Renal cortical epithelial cell (primary cell): ENCODE measurements at regions not wholly inside any gene's neighbourhood (a gene's known extent, or its start where the extent isn't known, plus 50 kb on each side); places are given as distances from the start of the nearest gene placed in this dataset.

Experiments
- DNase-seq: peaks from one replicate; pipeline ENCODE4 v3.0.0-alpha.2; 2011; ENCODE audit warnings: low read depth

DNA sequence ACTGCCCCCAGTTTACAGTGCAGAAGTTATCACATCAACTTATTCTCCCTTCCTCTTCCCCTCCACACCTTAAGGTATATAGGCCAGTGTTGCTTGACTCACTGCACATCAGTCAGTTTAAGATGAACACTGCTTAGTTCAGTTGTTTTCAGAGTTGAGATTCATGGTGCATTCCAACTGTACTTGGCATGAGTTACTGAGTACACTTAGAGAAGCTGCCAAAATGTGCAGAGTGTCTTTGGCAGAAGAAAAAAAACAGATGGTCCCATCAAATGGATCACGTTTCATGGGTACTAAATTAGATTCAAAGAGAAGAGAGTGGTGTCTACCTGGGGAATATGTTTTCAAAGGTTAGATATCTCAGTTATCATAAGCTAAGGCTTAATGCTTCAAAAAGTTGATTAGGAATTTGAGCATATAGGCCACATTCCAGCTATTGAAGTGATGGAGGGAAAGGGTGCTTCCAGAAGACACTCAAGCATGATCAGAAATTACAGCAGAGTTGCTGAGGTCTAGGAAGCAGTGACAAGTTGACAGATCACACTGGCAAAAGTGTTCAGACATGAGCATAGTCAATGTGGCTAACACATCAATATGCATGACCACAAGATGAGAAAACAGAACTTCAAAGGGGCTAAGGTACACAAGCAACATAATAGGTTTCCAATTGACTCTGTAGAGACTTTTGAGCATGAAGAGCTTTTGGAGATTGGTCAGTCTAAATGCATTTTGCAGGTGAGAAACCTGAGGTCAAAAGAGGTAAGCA lies 579.2 kb upstream of the CELF2 start:
- no peak for DNase-seq

DNA sequence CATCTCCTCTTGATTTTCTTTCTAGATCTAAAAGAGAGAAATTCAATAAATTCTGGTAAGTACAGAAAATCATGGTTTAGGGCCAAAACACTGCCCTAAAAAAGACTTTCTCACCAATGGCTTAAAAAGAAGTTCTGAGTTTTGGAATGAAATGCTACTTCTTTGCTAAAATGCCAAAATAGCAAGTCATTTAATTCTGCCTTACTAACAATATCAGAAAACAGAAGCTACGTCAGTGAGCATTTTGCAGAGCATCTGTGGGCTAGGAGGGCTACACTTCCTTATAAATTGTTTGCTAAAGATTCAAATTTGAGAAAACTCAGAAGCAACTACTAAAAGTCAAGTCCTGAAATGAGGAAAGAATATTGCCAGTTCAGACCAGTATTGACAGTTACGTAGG lies 560.8 kb upstream of the CELF2 start:
- no peak for DNase-seq

DNA sequence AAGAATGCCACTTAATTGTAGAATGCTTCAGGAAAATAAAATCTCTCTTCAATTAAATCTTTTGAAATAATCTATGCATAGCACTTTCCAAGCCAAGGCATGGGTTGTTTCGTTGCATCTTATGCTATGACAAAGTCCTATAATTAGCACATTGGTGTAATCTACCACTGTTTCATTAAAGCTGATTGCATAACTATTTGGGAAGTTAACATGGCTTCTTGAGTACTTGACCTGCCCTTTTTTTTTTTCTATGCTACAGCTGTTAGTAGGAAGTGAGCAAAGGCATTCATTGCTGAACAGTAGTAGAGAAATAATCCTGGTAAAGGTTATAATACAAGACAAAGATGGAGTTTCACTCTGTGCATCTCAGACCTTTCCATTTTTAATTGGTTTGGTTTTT lies 557.2 kb upstream of the CELF2 start:
- DNase-seq, result no peak

DNA sequence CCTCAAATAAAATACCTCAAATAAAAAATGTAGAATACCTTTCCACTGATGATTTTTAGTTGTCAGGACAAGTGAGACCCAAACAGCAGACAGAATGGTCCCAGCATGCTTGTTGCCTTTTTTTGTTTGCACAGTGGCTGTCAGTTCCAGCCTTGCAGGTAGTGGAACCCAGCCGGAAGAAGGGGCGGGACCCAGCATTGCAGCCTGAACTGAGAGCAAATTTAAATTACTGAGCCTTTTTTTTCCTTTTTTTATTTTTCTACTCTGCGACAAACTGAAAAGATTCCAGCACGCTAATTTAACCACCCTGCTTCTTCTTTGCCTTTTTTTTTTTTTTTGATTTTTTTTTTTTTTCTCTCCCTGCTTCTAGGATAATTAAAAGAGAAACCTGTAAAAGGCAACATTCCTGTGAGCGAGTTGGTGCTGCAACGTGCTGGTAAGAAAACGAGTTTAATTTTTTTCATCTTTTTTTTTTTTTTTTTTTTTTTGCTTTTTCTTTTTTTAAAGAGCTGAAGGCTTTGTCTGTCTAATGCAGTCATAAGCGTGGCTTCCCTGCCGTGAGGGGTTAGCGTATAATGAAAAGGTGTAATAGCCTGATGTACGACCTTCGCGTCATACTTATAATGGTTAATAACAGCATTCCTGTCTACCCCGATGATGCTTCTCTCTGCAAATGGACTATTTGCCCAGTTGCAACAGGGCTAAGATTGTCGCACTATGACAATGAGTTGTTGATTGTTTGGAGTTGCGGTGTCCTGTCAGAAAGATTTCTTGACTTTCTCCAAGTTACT lies 555.3 kb upstream of the CELF2 start:
- DNase-seq, result no peak

DNA sequence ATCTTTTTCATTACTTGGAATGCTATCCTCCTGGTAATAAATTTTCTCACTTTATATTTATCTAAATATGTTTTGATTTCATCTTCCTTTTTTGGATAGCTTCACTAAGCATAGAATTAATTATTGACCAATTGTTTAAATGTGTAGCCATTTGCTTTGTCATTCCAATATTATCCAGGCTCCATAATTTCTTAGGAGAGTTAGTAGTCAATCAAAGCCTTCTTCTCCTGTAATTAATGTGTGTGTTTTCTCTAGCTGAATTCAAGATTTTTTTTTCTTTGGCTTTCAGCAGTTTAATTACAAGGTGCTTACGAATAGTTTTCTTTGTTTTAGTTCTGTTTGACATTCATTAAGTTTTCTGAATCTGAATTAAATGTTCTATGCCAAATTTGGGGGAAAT lies 545.9 kb upstream of the CELF2 start:
- DNase-seq, result no peak

DNA sequence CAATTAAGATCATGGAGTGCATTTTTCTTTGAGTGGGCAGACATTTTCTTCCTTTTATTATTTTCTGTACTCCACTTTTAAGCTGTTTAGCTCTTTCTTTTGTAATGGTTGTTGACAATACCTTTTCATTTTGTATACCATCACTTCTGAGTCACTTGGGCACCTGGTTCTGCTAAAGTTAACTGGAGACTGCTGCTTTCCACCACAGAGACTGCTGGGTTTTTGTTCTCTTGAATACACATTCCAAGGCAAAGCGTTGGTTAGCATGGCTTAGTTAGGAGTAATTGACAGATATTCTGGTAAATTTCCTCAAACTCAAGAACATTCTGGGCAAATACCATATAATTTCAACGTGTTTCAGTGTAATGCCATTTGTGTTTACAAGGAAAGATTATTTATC lies 541.9 kb upstream of the CELF2 start:
- DNase-seq, result no peak

DNA sequence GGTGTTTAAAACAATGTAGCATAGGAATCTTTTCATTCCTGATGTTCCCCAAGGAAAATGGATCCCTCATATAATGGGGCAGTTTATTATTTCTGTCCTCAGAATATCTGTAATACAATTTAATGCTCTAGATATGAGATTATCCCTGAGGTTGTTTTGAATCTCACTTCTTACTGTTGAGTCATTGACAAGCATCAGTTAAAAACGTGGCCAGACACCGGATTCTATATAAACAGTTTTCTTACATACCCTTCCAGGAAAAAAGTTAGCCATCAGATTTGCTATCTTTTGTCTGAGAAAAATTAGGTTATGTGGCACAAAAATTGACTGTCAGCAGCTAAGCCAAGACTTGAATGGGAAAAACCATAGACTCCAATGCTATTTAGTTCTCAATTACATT lies 539.8 kb upstream of the CELF2 start:
- no peak for DNase-seq

DNA sequence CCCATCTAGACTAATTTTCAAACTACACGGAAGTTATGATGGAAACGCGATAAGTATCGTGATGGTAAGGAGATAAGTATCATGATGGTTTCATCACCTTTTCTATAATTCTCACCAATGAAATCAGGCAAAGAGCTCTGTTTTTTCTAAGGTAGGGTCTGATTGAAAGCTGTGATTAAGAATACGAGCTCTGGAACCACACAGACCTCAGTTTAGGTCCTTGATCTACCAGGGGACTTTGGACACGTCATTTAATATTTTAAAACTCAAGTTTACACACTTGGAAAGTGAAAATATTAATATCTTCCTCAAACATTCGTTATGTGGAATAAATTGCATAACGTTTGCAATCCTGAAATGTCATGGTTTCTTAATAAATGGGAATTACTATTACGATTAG lies 538.2 kb upstream of the CELF2 start:
- DNase-seq, result no peak

DNA sequence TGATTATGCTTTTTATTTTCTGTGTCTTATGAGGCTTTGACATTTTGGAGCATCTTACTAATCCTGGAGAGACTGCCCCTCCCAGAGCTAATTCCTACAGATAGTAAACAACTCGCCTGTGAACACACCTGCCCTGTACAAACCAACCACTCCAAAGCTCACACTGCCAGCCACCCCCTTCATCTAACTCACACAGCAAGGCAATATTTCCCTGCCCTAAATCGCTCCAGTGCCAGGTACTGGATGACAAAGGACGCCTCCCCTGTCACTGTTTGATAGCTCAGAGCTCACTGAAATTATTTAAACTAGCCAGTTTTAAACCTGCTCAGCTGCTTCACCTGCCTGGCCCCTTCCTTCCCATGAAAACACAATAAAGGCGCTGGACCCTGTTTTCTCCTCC lies 535.1 kb upstream of the CELF2 start:
- DNase-seq, result no peak

DNA sequence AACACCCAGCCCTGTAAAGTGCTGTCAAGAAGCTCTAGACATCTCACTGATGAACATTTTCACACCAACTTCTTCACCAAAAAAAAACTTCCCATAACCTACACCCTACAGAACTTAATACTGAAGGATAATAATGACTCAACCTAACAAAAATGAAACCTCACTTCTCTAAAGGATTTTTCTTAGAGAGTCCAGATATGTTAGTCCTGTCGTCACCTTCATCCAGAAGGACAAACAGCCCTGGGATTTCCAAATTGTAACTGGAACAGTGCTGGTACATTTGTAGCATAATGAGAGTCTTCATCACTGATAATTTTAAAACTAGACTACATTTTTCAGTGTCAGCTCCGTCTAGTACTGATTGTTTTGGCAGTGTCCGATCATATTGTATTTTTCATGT lies 528.6 kb upstream of the CELF2 start:
- DNase-seq, result no peak

DNA sequence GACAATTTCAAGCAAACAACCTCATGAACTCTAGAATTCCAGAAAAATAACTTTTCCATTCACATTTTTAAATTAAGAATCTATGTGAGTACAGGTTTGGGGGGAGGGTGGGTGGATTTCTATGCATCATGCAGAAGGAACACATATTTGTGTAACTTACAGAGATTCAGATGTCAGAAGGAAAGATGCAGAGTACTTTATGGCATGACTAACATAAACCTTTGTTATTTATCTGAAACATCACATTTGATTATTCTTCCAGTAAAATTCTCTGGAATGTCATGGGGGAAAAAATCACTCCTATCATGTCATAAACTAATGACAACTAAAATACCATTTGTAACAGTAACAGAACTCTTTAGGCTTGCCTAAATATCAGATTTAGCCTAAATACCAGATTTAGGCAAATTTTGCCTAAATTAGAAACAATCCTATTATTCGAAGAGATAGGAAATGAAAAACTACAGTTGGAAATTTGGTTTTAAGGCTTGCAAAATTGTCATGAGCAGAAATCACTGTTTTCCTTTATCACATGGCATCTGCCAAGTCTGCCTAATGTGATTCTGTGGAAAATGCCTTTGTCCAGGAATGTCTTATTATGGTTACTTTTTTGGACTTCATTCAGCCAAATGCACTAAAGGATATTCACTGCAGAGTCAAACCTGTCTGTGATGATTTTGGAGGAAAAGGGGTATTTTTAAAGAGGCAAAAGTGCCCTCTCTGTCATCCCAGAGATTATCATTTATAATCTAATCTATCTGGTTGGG lies 527.7 kb upstream of the CELF2 start:
- DNase-seq, result no peak

DNA sequence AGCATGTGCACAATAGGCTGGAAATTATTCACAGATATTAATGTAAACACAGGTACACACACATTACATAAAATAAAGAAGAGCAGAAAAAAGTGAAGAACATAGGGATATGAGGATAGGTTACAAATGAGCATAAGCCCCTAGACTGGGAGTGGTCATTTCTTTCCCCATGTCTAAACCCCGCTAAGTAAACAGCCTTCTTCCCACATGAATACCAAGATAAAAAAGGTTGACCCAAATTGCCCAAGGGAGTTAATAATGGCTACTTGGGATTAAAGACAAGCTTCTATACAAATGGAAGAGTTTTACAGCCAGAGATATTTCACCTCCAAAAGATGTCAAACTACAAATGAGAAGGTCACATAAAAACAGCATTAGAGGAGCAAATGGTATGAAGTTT lies 527.1 kb upstream of the CELF2 start:
- DNase-seq, result no peak

DNA sequence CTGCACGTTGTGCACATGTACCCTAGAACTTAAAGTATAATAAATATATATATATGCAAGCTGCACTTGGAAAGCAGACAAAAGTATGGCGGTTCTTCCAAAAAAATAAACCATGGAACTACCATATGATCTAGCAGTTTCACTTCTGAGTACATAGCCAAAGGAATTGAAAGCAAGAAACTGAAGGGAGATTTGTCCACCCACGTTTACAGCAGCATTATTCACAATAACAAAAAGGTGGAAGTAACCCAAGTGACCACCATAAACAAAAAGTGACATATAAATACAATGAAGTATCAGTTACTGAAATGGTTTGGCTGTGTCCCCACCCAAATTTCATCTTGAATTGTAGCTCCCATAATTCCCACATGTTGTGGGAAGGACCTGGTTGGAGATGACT lies 525.3 kb upstream of the CELF2 start:
- no peak for DNase-seq

DNA sequence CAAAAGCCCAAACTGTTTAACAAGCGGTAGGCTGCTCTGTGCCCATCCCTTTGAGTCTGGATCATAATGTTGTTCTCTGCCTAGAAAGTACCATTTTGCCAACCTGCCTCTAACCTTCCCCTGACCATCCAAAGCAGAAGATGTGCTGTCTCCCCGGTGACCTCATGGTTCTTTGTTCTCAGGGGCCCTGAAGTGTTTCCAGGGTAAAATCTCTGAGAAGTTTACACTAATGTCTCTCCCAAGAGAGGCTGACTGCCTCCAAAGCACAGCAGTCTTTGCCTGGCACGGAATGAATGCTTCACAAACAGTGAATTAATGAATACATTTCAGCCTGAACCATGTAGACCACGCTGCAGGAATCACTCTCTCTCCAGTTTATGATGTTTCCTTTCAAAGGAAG lies 523.8 kb upstream of the CELF2 start:
- DNase-seq, result no peak

DNA sequence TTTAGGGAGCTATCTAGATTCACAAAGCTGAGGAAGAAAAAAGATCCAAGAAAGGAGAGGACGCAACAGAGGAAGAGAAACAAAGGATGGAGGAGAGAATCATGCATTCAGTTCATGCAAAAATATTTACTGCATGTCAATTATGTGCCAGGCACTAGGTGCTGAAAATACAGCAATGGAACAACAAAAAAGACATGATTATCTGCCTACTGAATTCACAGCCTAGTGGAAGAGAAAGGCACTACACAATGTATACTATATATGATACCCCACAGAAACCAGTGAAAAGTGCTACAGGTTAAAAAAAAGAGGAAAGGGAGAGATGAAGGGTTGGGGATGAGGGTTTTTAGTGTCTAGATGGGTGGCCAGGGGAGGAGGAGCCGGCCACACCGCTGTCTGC lies 520.4 kb upstream of the CELF2 start:
- DNase-seq, result no peak

DNA sequence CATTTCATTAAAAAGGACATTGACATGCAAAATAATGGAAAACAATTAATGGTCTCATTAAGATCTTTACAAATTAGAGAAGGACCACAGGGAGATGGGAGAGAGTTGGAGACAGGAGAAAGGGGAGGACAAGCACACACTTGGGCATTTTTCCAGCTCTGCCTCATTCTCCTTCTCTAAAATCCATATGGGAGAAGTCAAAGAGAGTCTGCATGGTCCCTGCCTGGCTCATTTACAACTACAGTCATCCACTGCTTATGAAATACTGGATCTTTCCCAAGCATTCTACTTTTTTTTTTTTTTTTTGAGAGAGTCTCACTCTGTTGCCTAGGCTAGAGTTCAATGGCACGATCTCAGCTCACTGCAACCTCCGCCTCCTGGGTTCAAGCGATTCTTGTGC lies 518.9 kb upstream of the CELF2 start:
- no peak for DNase-seq

DNA sequence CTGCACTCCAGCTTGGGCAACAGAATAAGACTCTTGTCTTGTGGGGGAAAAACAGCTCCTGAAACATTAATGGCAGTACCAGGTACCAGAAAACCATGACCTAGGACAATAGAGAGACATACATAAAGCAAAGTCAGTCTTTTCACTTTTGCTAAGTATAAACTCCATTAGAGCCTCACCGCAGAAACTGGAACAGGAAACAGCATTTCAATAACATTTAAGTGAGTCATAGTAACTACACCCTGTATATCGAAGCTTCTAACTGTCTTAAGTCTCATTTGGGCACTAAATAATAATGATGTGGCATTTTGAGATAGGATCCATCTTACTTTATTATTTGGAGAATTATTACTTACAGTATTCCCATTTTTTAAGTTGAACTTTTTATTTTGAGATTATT lies 517.8 kb upstream of the CELF2 start:
- DNase-seq, result no peak

DNA sequence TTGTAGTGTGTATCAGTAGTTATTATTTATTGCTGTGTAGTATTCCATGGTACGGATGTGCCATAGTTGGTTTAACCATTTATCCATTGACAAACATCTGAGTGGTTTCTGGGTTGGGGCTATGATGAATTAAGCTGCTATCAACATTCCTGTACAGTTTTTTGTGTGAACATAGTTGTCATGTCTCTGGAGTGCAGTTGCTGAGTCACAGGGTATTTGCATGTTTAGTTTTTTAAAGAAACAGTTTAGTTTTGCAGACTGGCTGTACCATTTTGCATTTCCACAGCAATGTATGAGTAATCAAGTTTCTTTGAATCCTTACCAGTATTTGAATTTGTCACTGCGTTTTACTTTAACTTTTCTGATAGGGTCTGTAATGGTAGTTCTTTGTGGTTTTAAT lies 516.7 kb upstream of the CELF2 start:
- DNase-seq, result no peak

DNA sequence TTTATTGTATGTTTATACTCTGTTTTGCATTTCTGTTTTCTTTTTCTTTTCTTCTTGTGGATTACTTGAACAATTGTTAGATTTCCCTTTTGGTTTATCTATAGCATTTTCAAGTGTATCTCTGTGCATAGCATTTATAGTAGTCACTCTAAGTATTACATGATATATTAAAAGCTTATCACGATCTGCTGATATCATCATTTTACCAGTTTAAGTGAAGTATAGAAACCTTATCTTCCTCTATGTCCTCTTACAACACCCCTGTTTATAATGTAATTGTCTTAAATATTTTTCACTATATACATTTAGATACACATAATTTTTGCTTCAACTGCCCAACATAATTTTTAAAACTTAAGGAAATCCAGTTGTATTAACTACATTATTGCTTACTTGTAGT lies 513.9 kb upstream of the CELF2 start:
- DNase-seq, result no peak

DNA sequence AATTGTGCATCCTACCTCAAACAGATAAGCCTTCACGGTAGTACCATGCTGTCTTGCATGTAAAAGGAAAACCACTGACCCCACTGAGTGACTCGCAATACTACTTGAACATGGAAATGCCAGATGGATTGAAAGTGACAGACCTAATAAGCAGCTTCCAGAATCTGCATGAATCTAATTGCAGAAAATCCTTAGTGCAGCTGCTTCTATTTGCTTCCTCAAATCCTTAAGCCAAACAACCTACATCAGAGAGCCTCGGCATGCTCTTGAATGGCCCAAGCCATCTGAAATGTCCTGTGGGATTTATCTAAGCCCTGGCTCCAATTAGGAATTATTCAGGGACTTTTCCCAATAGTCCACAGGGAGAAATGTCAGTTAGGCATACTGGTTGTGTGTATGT lies 509.5 kb upstream of the CELF2 start:
- no peak for DNase-seq

DNA sequence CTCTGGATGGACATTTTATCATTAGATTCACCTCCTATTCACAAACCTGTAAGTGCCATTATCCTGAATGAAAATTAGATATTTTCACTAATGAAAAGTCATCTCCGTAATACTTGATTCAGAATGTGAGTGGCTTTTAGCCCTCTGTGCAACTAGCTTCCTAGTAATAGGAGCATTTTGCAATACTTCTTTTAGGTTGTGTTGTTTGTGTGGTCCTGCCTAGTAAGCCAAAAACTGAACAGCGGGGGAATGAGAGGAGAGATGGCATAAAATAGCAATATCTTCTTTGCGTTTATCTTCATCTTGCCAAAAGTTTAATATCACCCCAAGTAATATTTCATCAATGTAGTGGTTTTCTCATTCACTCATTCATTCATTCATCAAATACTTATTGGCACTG lies 507.5 kb upstream of the CELF2 start:
- DNase-seq, result no peak

DNA sequence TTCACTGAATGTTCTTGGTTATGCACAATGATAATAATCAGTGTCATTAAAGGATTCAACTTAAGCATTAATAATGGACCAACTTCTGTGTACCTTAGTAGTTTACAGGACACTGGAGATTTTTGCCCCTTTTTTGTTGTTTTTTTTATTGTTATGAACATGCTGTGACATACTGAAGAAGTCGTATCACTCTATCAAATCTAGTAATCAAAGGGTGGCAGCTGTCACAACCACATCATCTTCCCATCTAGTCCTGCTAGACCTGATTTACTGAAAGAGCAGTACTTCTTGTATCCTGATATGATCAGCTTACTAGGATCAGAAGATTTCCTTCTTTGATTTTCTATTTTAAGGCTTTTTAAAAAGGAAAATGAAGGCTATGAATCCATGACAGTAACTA lies 504.6 kb upstream of the CELF2 start:
- DNase-seq, result no peak

DNA sequence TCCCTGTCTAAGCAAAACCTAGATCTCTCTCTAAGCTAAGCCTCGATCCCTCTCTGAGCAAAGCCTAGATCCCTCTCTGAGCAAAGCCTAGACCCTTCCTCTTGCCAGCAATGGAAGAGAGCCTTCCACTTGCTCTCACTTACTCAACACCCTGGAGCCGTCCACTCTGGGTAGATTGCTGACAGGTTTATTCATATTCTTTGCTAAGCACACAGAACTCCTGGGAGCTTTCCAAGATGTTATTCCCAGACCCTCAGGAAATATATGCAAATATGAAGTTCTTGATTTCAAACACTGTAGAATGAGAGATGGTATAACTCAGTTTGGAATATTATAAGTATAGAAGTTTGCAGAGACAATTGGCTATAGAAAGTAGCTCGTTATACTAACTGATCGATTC lies 503.8 kb upstream of the CELF2 start:
- no peak for DNase-seq
